ENCODE measurements at regions not wholly inside any gene's neighbourhood (a gene's known extent, or its start where the extent isn't known, plus 50 kb on each side); places are given as distances from the start of the nearest gene placed in this dataset.

GRCh38 chr6:140062043-140063020 is 687.9 kb upstream of the CITED2 start:
- no peak for DNase-seq

GRCh38 chr6:140061110-140062042 is 686.9 kb upstream of the CITED2 start:
- DNase-seq = no peak

- no peak for DNase-seq
These were observed 685.5 kb upstream of the CITED2 start for GRCh38 chr6:140059947-140060346.

DNA sequence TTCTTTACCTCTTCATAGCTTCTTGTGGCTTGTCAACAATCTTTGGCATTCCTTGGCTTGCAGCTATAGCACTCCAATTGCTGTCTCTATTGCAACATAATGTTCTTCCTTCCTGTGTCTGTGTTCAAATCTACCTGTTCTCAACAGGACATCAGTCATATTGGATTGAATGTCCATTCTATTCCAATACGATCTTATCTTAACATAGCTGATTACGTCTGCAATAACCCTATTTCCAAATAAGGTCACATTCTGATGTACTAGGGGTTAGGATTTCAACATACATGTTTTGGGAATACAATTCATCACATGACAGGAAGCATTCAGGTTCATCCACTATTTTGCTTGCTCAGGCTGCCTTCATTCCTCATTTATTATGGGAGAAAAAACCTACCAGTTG is 684.4 kb upstream of the CITED2 start:
- no peak for DNase-seq

- DNase-seq = no peak
These were observed 678.6 kb upstream of the CITED2 start for GRCh38 chr6:140052736-140053729.

DNA sequence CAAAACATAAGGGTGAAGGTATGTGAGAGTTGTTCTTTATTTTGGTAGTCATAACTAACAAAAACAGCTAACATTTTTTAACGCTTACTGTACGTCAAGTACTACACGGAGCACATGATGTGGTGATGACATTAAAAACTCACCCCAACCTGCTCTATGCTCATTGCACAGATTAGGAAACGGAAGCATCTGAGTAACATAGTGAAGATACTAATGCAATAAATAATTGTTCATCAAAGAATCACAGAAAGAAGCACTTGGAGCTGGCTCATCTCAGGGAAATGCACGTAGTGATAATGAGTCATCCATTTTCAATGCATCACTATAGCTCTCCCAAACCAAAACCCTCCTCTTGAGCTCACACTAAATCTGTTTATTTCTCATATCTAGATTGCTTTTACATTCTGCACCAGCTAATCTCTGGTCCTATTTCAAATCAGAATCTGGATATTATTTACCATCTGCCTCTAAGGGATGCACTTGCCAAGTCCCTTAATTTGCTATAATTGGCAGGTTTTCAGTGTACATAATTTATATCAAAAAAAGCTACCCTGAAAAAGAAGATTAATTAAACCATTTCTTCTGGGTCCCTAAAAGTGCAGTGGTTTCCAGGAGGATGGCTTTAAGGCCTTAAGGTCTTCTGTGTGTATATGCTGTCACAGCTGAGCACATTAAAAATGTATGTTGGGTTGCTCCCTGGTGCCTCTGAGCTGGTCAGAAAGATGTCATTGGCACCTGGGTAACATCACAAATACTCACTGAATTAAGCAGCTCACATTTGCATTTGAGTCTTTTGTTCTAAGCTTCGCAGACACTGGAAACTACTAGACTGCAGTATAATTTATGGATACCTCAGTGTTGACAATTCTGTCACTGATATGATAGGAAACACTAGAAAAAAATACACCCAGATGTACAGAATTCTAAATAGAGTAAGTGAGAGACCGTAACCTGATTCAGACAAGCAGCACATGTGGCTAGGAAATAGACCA is 677.4 kb upstream of the CITED2 start:
- DNase-seq = no peak

- no peak for DNase-seq
These were observed 675.9 kb upstream of the CITED2 start for GRCh38 chr6:140050101-140050995.

- no peak for DNase-seq
These were observed 674.8 kb upstream of the CITED2 start for GRCh38 chr6:140049251-140049650.

DNA sequence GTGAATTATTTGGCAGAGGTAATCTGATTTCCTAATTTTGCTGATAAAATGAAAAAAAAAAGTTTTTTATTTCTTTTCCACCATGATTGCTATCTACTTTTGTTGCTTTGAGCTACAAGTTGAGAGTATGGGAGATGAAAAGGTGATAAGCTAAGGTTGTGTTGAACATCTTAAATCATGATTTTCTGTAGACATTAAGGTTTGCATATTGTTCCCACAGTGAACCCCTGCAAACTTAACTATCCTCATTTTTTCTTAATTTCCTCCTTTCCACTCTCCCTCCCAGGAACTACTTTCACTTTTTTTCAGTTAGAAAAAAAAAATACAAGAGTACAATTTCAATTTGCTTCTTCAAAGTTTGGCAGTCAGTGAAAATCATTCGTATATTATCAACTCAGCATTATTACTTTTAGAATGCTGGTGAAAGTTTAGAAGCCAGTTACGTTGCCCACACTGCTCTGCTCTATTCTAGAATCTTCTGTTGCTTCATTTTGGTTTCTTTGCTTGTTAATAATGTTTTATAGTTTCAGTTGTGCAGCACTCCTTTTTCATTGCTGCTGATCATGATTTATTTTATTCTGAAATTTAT is 673.8 kb upstream of the CITED2 start:
- DNase-seq = no peak

GRCh38 chr6:140047321-140047720 is 672.9 kb upstream of the CITED2 start:
- no peak for DNase-seq

DNA sequence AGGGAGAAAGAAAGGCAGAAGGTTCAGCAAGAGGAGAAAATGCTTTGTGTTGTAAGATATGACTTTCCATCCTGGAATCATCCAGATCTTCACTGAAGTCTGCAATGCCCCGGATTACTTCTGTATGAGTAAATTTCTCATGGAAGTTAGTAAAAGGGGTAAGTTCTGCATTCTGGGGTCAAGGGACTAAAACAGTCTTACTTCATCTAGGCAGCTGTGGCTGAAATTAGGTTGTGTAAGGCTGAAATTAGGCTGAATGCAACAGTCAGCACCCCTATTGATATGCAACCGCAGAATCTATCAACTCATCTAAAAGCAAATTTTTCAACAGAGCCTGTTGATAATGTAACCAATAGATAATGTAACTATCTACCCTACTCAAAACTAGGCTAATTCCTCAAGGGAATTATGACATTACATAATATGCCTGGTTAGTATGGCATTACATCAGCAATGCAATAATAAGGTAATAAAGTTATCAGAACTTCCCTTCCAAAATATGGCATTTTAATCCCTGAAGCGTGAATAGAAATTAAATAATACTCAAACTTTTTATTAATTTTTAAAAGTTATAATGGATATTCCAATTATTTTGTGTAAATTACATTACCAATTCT is 671.7 kb upstream of the CITED2 start:
- DNase-seq = no peak

GRCh38 chr6:140045116-140045515 is 670.7 kb upstream of the CITED2 start:
- DNase-seq = no peak

DNA sequence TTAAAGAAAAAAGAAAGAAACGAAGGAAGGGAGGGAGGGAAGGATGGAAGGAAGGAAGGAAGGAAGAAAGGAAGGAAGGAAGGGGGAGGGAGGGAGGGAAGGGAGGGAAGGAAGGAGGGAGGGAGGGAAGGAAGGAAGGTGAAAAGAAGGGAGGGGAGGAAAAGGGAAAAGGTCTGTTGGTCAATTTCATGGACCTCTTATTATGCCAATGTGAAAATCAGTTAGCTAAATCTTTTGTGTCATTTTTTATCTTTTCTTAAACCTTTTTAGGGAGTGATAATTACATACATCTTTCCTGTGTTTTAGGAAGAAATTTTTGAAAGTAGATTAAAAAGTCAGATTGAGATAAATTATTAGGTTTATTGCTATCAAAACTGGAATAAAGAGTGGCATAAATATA is 670.2 kb upstream of the CITED2 start:
- no peak for DNase-seq

- DNase-seq = no peak
These were observed 669.4 kb upstream of the CITED2 start for GRCh38 chr6:140043762-140044378.

GRCh38 chr6:140043357-140043756 is 668.9 kb upstream of the CITED2 start:
- no peak for DNase-seq

DNA sequence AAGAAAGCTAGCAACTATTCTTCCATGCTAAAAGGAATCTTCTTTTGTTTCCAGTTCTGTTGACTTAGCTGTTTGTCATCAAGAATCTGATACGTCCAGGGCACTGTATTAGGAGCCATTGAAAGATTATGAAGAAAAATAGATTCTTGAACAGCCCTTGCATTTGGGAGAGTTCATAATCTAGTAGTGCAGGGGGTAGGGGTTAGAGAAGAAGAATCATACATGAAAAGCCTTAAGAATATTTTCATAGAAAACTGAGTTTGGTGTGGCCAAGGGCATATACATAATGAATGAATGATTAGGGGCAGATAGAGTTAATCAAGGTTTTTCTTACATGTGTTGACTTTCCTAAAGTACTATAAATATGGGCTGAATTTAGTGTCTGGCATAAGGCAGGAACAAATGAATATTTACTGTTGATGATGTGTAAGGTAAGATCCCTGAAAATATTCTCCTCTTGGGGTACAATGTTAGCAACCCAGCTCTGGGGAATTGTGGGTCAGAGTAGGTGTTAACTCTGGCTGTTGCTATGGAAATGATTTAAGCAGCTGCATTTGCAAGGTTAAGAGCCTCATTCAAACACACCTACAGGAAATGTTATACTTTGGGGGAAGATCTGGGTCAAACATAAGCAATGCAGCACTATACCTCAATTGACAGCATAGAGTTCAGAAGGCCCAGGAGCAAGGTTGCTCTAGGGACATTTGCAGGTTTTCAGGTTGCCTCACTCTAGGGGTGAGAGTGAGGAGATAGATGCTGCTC is 667.3 kb upstream of the CITED2 start:
- DNase-seq = no peak

DNA sequence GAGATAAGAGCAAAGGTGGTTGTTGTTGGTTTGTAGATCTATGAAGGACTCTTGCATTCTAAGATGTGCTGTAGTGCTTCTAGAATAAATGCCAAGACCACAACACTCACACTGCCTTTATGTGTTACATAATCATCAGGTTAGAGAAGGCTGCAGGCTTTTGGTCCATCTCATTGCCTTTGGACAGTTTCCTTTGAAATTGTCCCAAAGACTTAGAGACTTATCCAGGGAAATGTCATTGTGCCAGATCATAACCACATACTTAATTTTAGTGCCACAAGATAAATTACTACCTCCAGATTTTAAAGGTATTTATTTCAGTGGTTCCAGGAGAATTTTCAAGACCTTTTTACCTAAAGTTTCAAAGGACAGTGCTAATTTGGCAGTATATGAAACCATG is 666.6 kb upstream of the CITED2 start:
- DNase-seq = no peak

GRCh38 chr6:140040396-140040795 is 665.9 kb upstream of the CITED2 start:
- no peak for DNase-seq

All from stimulated activated CD4-positive, alpha-beta T cell treated with anti-CD3 and anti-CD28 coated beads, Interleukin-15, amount 100 ng/mL, for 24 hours (primary cell).